D721Med (cell line): ENCODE measurements at regions not wholly inside any gene's neighbourhood (a gene's known extent, or its start where the extent isn't known, plus 50 kb on each side); places are given as distances from the start of the nearest gene placed in this dataset.

Experiments
- DNase-seq: peaks from one replicate; pipeline ENCODE4 v3.0.0; 2011; ENCODE audit warnings: low spot score; ENCODE audit not compliant: insufficient read length
- FAIRE-seq: peaks from 2 replicates; lab custom pipeline; 2011; peaks lifted over from hg19 to GRCh38; lab: Jason Lieb, UNC
- TF ChIP-seq, protein P1 (sequence below): IDR thresholded peaks from 2 replicates; pipeline ENCODE4 v1.5.1; 2012; ENCODE audit warnings: mild to moderate bottlenecking, control low read depth; ENCODE audit not compliant: insufficient read depth; ENCODE audit errors: missing control alignments

DNA sequence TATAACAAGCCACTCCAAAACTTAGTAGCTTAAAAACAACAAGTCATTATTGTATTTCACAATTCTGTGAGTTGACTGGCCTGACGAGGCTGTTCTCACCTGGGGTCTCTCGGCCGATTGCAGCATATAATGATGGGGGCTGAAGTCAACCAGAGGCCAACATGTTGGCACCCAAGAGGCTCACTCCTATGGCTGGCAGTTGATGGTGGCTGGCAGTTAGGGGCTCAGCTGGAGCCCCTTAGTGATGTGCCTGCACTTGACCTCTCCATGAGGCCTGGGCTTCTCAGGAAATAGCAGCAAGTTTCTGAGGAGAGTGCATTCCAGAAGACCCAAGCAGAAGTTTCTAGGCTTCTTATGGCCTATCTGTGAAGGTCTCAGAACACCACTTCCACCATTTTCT is 459.4 kb downstream of the NPHP4 start:
- DNase-seq, result no peak
- no peak for FAIRE-seq
- TF ChIP-seq, protein P1, sequence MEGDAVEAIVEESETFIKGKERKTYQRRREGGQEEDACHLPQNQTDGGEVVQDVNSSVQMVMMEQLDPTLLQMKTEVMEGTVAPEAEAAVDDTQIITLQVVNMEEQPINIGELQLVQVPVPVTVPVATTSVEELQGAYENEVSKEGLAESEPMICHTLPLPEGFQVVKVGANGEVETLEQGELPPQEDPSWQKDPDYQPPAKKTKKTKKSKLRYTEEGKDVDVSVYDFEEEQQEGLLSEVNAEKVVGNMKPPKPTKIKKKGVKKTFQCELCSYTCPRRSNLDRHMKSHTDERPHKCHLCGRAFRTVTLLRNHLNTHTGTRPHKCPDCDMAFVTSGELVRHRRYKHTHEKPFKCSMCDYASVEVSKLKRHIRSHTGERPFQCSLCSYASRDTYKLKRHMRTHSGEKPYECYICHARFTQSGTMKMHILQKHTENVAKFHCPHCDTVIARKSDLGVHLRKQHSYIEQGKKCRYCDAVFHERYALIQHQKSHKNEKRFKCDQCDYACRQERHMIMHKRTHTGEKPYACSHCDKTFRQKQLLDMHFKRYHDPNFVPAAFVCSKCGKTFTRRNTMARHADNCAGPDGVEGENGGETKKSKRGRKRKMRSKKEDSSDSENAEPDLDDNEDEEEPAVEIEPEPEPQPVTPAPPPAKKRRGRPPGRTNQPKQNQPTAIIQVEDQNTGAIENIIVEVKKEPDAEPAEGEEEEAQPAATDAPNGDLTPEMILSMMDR, result no peak

DNA sequence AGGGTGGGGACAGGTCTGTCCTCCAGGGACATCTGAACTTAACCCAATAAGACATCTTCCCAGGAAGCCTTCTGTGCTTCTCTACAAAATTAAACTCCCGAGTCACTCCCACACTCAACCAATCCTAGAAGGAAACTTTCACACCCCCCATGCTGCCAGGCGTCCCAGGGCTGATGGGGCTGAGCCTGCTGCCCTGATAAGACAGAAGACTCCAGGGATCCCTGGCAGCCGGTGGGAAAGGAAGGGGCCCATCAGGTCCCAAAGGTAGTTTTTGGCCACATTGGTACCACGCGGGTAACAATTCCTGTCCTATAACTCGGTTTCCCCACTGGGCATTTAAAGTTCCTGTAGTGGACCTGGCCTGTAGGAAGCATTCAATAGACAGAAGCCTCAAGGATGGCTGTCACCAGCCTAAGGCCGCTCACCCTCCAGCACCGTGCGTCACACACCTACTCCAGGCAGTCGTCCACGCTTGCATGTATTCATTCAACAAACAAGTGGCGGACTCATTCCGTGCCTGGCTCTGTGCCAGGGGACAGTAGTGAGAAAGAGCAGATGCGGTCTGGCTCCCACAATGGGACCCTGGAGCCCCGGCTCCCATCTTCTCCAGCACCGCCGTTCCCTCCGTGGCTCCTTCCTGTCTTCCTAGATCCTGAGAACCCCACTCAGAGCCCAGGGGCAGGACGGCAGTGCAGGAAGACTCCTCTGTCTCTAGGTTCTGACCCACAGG is 465.2 kb downstream of the NPHP4 start:
- no peak for FAIRE-seq
- no peak for DNase-seq
- TF ChIP-seq, protein P1, result no peak

DNA sequence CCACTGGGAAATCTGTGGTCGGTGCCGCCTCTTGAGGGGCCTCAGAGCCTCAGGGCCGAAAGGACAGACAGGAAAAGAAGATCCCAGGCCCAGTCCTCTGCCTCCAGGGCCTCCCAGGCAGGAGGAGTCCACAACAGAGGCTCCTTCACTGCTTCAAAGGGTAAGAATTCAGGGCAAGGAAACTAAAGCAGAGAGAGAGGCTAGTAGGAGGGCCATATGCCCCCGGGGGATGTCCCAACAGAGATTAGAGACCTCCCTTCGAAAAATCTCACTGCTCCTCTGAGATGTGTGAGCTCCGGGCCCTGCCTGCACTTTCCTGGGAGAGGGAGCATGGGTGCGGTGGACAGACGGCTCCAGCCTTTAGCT is 465.9 kb downstream of the NPHP4 start:
- FAIRE-seq, result no peak
- TF ChIP-seq, protein P1, result no peak
- no peak for DNase-seq

DNA sequence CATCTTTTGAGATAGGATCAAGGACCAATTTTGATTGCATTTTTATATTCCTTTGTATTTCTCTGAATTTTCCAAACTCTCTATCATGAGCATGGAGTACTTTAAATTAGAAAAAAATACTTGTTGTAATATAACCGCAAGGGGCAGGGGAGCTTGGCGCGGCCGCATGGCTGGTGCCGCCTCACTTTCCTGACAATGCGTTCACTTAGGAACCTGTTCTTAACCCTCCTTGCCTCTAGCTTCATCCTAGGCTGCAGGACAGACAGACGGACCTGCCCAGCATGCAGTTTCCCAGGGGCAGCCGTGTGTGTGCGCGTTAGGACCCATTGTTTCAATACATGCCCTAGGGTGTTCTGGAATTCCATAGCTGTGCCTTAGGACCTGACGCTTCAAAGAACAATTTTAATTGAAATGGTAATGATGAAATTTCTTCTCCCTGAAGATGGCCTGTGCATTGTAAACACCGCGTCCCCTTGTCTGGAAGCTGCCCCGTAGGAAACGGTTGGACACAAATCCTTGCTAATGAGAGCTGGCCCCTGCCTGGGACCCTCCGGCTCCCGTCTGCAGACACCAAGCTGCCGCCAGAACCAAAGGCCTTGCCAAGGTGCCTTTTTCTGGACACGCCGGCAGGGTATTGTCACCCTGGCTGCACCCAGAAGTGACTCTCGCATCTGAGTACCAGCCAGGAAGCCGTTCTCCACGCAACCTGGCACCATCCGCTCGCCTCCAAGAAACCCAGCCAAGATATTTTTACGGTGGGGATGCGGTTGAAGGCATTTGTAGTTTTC is 466.4 kb downstream of the NPHP4 start:
- TF ChIP-seq, protein P1, result no peak
- DNase-seq (no peak), FAIRE-seq (no peak)

DNA sequence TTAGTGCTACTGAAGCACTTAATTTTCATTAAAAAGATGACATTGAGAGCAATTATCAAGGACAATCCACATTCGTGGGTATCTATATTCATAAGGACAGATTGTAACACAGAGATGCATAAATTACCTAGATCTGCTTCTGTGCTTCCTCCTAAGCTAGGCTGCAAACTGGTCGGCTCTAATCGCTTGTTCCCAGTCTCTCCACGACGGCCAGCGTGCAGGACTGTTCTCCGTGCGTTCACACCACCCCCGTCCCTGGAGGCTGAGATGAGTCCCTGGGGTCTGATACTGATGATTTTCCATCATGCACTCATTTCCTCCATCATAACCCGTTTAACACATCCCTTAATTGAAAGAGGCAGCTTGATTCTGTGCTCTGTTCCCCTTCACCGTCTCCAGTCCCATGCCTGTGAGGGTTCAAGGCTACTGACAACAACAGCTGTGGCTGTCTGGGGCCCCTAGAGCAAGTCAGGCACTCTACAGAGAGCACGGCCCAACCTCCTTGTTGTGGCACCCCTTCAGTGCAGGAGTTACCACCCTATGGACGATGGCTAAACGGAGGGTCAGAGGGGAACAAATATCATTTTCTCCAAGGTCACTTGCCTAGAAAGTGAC is 469.6 kb downstream of the NPHP4 start:
- no peak for FAIRE-seq

DNA sequence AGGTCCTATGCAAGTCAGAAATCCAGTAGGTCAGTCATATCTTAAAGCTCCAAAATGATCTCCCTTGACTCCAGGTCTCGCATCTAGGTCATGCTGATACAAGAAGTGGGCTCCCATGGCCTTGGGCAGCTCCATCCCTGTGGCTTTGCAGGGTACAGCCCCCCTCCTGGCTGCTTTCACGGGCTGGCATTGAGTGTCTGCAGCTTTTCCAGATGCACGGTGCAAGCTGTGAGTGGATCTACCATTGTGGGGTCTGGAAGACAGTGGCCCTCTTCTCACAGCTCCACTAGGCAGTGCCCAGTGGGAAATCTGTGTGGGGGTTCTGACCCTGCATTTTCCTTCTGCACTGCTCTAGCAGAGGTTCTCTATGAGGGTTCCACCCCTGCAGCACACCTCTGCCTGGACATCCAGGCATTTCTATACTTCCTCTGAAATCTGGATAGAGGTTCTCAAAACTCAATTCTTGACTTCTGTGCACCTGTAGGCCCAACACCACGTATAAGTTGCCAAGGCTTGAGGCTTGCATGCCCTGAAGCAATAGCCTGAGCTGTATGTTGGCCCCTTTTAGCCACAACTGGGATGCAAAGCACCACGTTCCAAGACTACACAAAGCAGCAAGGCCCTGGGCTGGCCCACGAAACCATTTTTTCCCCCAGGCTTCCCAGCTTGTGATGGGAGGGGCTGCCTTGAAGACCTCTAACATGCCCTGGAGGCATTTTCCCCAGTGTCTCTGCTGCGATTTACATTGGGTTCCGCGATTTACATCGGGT is 472.7 kb downstream of the NPHP4 start:
- FAIRE-seq (no peak), DNase-seq (no peak)
- TF ChIP-seq, protein P1, result no peak

More for the DNA sequence above, 469.6 kb downstream of the NPHP4 start:
- no peak for DNase-seq
- TF ChIP-seq, protein P1, result no peak
